Loucy (cell line): ENCODE measurements at regions not wholly inside any gene's neighbourhood (a gene's known extent, or its start where the extent isn't known, plus 50 kb on each side); places are given as distances from the start of the nearest gene placed in this dataset.

Source experiments
- CTCF ChIP-seq: fragments of 200-600 bp; sonication (generic); conservative IDR thresholded peaks from 2 replicates; pipeline ENCODE4 v1.5.1; 2014; ENCODE audit warnings: mild to moderate bottlenecking, antibody characterized with exemption, low read length
- EZH2phosphoT487 ChIP-seq: fragments of 200-600 bp; IDR thresholded peaks from 2 replicates; pipeline ENCODE4 v1.6.1; 2018; ENCODE audit warnings: antibody characterized with exemption, mild to moderate bottlenecking, moderate library complexity, borderline replicate concordance

GRCh38 chr18:78595924-78596573 lies 383.6 kb upstream of the SALL3 start:
- TF ChIP-seq CTCF (no peak), EZH2phosphoT487 (no peak)
